ENCODE measurements at regions not wholly inside any gene's neighbourhood (a gene's known extent, or its start where the extent isn't known, plus 50 kb on each side); places are given as distances from the start of the nearest gene placed in this dataset.

- no peak for TF ChIP-seq TAF1 (IDR thresholded peaks at IDR 0.05; ENCODE audit: borderline replicate concordance, low read depth, low read length)
- no peak for TF ChIP-seq POLR2AphosphoS5 (IDR thresholded peaks at IDR 0.05; ENCODE audit: low read depth, low read length)
- TF ChIP-seq POLR2A (IDR thresholded peaks at IDR 0.05; ENCODE audit: low read depth, low read length): no peak
Observed at GRCh38 chr14:65159281-65160062, 57.2 kb upstream of the MAX start.
